Pancreas (tissue), 10 donors: ENCODE measurements at regions not wholly inside any gene's neighbourhood (a gene's known extent, or its start where the extent isn't known, plus 50 kb on each side); places are given as distances from the start of the nearest gene placed in this dataset.

Experiments
- ATAC-seq, 4 donors: fragments of 200-7000 bp; cut with Tn5 transposase; one replicate each; pipeline versions ENCODE4 v1.8.0 to v1.9.1; 2020; ENCODE audit warnings: mild to moderate bottlenecking in 4 of 4, moderate library complexity in 4 of 4
- DNase-seq, 6 donors: peaks; one replicate each; pipeline ENCODE4 v3.0.0-alpha.2; 2020
- FAIRE-seq: peaks from 2 replicates; lab custom pipeline; 2012; peaks lifted over from hg19 to GRCh38; lab: Jason Lieb, UNC
- H3K27ac ChIP-seq, 4 donors: fragments of 200-600 bp; sonication (generic); 1 replicate in 3 of 4; 2 replicates in 1 of 4; pipeline versions ENCODE4 v1.5.0 to v1.8.0; 2020
- H3K27me3 ChIP-seq, 4 donors: fragments of 200-600 bp; one replicate each; pipeline ENCODE4 v1.8.0; 2021
- H3K36me3 ChIP-seq, 3 donors: fragments of 200-600 bp; sonication (generic) in 1 of 3; one replicate each; pipeline versions ENCODE4 v1.5.0 to v1.8.0; 2020 to 2021
- H3K4me1 ChIP-seq, 3 donors: fragments of 200-600 bp; one replicate each; pipeline ENCODE4 v1.8.0; 2021
- H3K4me3 ChIP-seq, 4 donors: fragments of 200-600 bp; sonication (generic) in 2 of 4; one replicate each; pipeline versions ENCODE4 v1.5.0 to v1.8.0; 2020 to 2021
- H3K9me3 ChIP-seq, 4 donors: fragments of 200-600 bp; one replicate each; pipeline ENCODE4 v1.8.0; 2021
- CTCF ChIP-seq, 4 donors: fragments of 200-600 bp; sonication (generic) in 3 of 4; IDR thresholded peaks; one replicate each; pipeline versions ENCODE4 v1.5.0 to v1.8.0; 2021; ENCODE audit warnings: antibody characterized with exemption in 4 of 4
- WGBS, 2 donors: extraction: QIAGEN DNeasy Blood & Tissue Kit; methylation state at CpG; one replicate each; pipeline ENCODE4 v1.1.7; 2013; 5-methylcytosine and 5-hydroxymethylcytosine counted together
- intact Hi-C, 3 donors: fragments of 100-400 bp; cut with DNase I; formaldehyde crosslinking; loops; one replicate each; pipeline versions ENCODE4 v1.11.1 to v1.14.2; 2022
- donor health status: healthy with polysubstance abuse.
- donor health status: DM: no; HTN: no; CAD: no; lungs with moderate emphysema.
- donor health status: DM: no; HTN: no; CAD: no.
- donor health status: control.
- donor health status: control.
- donor health status: Bipolar disorder and iron deficiency.
- donor health status: DM: yes; HTN: yes; CAD: no.
- donor health status: DM: no; HTN: no; CAD: no.
- donor health status: DM: no; HTN: no; CAD: no.
- donor health status: DM: yes; HTN: yes; CAD: no.

- FAIRE-seq (no peak), ATAC-seq (no peak), DNase-seq (no peak)
- intact Hi-C loops: no loop called here
- Histone ChIP-seq H3K4me1 (no peaks in the 10 kb centered on the region), H3K27me3 (no peaks in the 10 kb centered on the region), H3K9me3 (no peaks in the 10 kb centered on the region), H3K27ac (no peak overlapping the region), H3K36me3 (no peaks in the 10 kb centered on the region), H3K4me3 (no peak overlapping the region)
- 77 to 85% methylated on average over 7 of the region's 7 CpGs for WGBS, 2 donors
- no peak for TF ChIP-seq CTCF (IDR thresholded peaks at IDR 0.05)
These were observed 120.8 kb upstream of the CDCA7L start for GRCh38 chr7:22066522-22066921.

GRCh38 chr7:22064816-22065215 is 119.1 kb upstream of the CDCA7L start:
- intact Hi-C loops: no loop called here
- 73 to 74% methylated on average over 2 of the region's 2 CpGs for WGBS, 2 donors
- H3K27me3 ChIP-seq: no peaks in the 10 kb centered on the region
- no peak overlapping the region for H3K4me3 ChIP-seq
- FAIRE-seq (no peak), DNase-seq (no peak), ATAC-seq (no peak)
- no peaks in the 10 kb centered on the region for H3K36me3 ChIP-seq
- TF ChIP-seq CTCF (IDR thresholded peaks at IDR 0.05): no peak
- H3K27ac ChIP-seq: no peak overlapping the region
- no peaks in the 10 kb centered on the region for H3K4me1 ChIP-seq
- H3K9me3 ChIP-seq: no peaks in the 10 kb centered on the region

GRCh38 chr7:22061775-22062174 is 116.1 kb upstream of the CDCA7L start:
- no peak overlapping the region for H3K4me3 ChIP-seq
- intact Hi-C loops: no loop called here
- no peak overlapping the region for H3K27ac ChIP-seq
- no peaks in the 10 kb centered on the region for H3K27me3 ChIP-seq
- no peaks in the 10 kb centered on the region for H3K4me1 ChIP-seq
- no peaks in the 10 kb centered on the region for H3K9me3 ChIP-seq
- no peak for DNase-seq
- FAIRE-seq: no peak
- 61 to 62% methylated on average over 2 of the region's 2 CpGs for WGBS, 2 donors
- H3K36me3 ChIP-seq: no peaks in the 10 kb centered on the region
- TF ChIP-seq CTCF (IDR thresholded peaks at IDR 0.05): no peak
- no peak for ATAC-seq

- no peaks in the 10 kb centered on the region for H3K4me1 ChIP-seq
- no peak for TF ChIP-seq CTCF (IDR thresholded peaks at IDR 0.05)
- ATAC-seq: no peak
- no peak for DNase-seq
- WGBS, 2 donors: 79 to 87% methylated on average over 3 of the region's 3 CpGs
- H3K4me3 ChIP-seq: no peak overlapping the region
- H3K27ac ChIP-seq: no peak overlapping the region
- no peaks in the 10 kb centered on the region for H3K36me3 ChIP-seq
- H3K9me3 ChIP-seq: no peaks in the 10 kb centered on the region
- intact Hi-C loops: no loop called here
- no peak for FAIRE-seq
- no peaks in the 10 kb centered on the region for H3K27me3 ChIP-seq
These were observed 115.2 kb upstream of the CDCA7L start for GRCh38 chr7:22060863-22061262.

- intact Hi-C loops: no loop called here
- no peak for FAIRE-seq
- H3K4me1 ChIP-seq: no peaks in the 10 kb centered on the region
- no peak for TF ChIP-seq CTCF (IDR thresholded peaks at IDR 0.05)
- no peak overlapping the region for H3K27ac ChIP-seq
- no peak for ATAC-seq
- no peak for DNase-seq
- H3K36me3 ChIP-seq: no peaks in the 10 kb centered on the region
- no peak overlapping the region for H3K4me3 ChIP-seq
- 52 to 57% methylated on average over 1 of the region's 1 CpG for WGBS, 2 donors
- no peaks in the 10 kb centered on the region for H3K27me3 ChIP-seq
- no peaks in the 10 kb centered on the region for H3K9me3 ChIP-seq
These were observed 114.5 kb upstream of the CDCA7L start for GRCh38 chr7:22060197-22060596.
